Adrenal gland (tissue), 5 donors: ENCODE measurements at regions not wholly inside any gene's neighbourhood (a gene's known extent, or its start where the extent isn't known, plus 50 kb on each side); places are given as distances from the start of the nearest gene placed in this dataset.

ENCODE experiments used
- CTCF ChIP-seq, 6 experiments: fragments of 450-650 bp in 4 of 6; fragments of 200-600 bp in 2 of 6; sonication (generic) in 1 of 6; IDR thresholded peaks; 1 replicate in 5 of 6; 2 replicates in 1 of 6; pipeline versions ENCODE4 v1.5.1 to v1.8.0; 2016 to 2021; ENCODE audit warnings: antibody characterized with exemption in 6 of 6, mild to moderate bottlenecking in 2 of 6, moderate library complexity in 1 of 6
- POLR2A ChIP-seq, 2 donors: fragments of 450-650 bp; IDR thresholded peaks; one replicate each; pipeline ENCODE4 v1.6.1; 2017; ENCODE audit warnings: antibody characterized with exemption in 2 of 2, mild to moderate bottlenecking in 2 of 2, moderate library complexity in 1 of 2
- donor health status: DM: no; HTN: no; CAD: no.

DNA sequence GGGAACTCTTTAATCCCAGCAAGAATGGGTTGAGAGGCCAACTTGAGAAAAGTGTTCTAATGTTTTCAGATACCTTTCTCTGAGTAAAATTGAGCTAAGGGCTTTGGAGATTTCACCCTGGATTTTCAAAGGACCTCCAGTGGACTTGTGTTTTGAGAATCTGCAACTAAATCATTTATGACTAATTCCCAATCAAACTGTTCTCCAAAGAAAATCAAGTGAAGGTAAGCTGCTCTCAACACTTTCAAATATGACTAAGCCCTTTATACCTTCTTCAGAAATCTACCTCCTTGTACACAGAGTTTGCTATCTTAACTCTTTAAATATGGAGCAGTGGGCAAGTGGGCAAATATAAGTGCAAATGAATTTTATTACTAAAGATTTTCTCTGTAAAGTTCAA lies 392.9 kb downstream of the PDGFC start:
- TF ChIP-seq CTCF (IDR thresholded peaks at IDR 0.05) (no peak), POLR2A (IDR thresholded peaks at IDR 0.05) (no peak)
